ENCODE measurements at regions not wholly inside any gene's neighbourhood (a gene's known extent, or its start where the extent isn't known, plus 50 kb on each side); places are given as distances from the start of the nearest gene placed in this dataset.

- TF ChIP-seq POLR2A (IDR thresholded peaks at IDR 0.05) (no peak), CTCF (IDR thresholded peaks at IDR 0.05) (no peak), POLR2AphosphoS5 (IDR thresholded peaks at IDR 0.05) (no peak)
Measured at GRCh38 chr22:22355096-22355834, 110.7 kb downstream of the VPREB1 start.

All from breast epithelium (tissue), 3 donors.